Endothelial cell (in vitro differentiated cells): ENCODE measurements at regions not wholly inside any gene's neighbourhood (a gene's known extent, or its start where the extent isn't known, plus 50 kb on each side); places are given as distances from the start of the nearest gene placed in this dataset.

Experiments used
- DNase-seq: peaks from one replicate; pipeline ENCODE4 v3.0.0; 2021; ENCODE audit warnings: low spot score
- H3K27ac Mint-ChIP-seq: one replicate; pipeline ENCODE4 v1.8.0; 2021; ENCODE audit warnings: mixed read lengths, inconsistent platforms; ENCODE audit not compliant: unreplicated experiment
- H3K27me3 Mint-ChIP-seq: one replicate; pipeline ENCODE4 v1.8.0; 2021; ENCODE audit warnings: mild to moderate bottlenecking, moderate library complexity, mixed read lengths, inconsistent platforms; ENCODE audit not compliant: unreplicated experiment
- H3K36me3 Mint-ChIP-seq: one replicate; pipeline ENCODE4 v1.8.0; 2021; ENCODE audit warnings: mild to moderate bottlenecking, low read depth, mixed read lengths, inconsistent platforms; ENCODE audit not compliant: unreplicated experiment
- H3K4me1 Mint-ChIP-seq: one replicate; pipeline ENCODE4 v1.8.0; 2021; ENCODE audit warnings: mild to moderate bottlenecking, mixed read lengths, inconsistent platforms; ENCODE audit not compliant: unreplicated experiment
- H3K4me3 Mint-ChIP-seq: one replicate; pipeline ENCODE4 v1.8.0; 2021; ENCODE audit warnings: mild to moderate bottlenecking, mixed read lengths, inconsistent platforms; ENCODE audit not compliant: unreplicated experiment
- H3K9me3 Mint-ChIP-seq: one replicate; pipeline ENCODE4 v1.8.0; 2021; ENCODE audit warnings: mixed read lengths, inconsistent platforms; ENCODE audit not compliant: unreplicated experiment
- TF ChIP-seq, protein P1 (sequence below): fragments of 200-600 bp; sonication (generic); IDR thresholded peaks from one replicate; pipeline ENCODE4 v1.5.0; 2021; ENCODE audit warnings: antibody characterized with exemption; ENCODE audit not compliant: unreplicated experiment

DNA sequence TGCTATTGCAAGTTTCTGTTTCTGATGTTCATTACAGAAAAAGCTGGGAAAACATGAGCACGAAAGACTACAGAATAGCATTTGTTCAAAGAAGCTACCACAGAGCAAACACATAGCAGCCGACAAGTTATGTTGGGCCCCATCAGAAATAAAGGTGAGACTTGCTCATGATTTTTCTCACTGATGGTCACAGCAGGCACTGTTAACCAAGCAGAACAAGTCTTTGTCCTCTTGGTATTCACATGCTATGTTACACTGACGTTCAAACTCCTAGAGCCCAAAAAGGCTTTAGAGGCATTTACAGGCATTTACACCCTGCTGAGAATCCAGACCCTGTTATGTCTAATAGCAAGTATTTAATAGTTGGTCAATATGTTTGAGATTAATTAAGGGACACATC, 235.0 kb upstream of the HNMT start:
- DNase-seq = no peak
- TF ChIP-seq, protein P1, sequence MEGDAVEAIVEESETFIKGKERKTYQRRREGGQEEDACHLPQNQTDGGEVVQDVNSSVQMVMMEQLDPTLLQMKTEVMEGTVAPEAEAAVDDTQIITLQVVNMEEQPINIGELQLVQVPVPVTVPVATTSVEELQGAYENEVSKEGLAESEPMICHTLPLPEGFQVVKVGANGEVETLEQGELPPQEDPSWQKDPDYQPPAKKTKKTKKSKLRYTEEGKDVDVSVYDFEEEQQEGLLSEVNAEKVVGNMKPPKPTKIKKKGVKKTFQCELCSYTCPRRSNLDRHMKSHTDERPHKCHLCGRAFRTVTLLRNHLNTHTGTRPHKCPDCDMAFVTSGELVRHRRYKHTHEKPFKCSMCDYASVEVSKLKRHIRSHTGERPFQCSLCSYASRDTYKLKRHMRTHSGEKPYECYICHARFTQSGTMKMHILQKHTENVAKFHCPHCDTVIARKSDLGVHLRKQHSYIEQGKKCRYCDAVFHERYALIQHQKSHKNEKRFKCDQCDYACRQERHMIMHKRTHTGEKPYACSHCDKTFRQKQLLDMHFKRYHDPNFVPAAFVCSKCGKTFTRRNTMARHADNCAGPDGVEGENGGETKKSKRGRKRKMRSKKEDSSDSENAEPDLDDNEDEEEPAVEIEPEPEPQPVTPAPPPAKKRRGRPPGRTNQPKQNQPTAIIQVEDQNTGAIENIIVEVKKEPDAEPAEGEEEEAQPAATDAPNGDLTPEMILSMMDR = no peak
- Mint-ChIP-seq H3K4me3 (no peak overlapping the region), H3K27me3 (no peaks in the 10 kb centered on the region), H3K36me3 (no peaks in the 10 kb centered on the region), H3K4me1 (no peaks in the 10 kb centered on the region), H3K27ac (no peak overlapping the region), H3K9me3 (no peaks in the 10 kb centered on the region)

DNA sequence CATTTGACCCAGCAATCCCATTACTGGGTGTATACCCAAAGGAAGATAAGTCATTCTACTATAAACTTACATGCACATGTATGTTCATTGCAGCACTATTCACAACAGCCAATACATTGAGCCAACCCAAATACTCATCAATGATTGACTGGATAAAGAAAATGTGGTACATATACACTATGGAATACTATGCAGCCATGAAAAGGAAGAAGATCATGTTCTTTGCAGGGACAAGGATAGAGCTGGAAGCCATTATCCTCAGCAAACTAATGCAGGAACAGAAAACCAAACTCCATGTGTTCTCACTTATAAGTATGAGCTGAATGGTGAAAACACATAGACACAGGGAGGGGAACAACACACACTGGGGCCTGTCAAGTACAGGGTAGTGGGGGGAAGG, 226.7 kb upstream of the HNMT start:
- no peak overlapping the region for H3K4me3 Mint-ChIP-seq
- TF ChIP-seq, protein P1 = no peak
- H3K27me3 Mint-ChIP-seq = no peaks in the 10 kb centered on the region
- no peak overlapping the region for H3K27ac Mint-ChIP-seq
- H3K4me1 Mint-ChIP-seq = no peaks in the 10 kb centered on the region
- H3K9me3 Mint-ChIP-seq = no peaks in the 10 kb centered on the region
- H3K36me3 Mint-ChIP-seq = no peaks in the 10 kb centered on the region
- no peak for DNase-seq

DNA sequence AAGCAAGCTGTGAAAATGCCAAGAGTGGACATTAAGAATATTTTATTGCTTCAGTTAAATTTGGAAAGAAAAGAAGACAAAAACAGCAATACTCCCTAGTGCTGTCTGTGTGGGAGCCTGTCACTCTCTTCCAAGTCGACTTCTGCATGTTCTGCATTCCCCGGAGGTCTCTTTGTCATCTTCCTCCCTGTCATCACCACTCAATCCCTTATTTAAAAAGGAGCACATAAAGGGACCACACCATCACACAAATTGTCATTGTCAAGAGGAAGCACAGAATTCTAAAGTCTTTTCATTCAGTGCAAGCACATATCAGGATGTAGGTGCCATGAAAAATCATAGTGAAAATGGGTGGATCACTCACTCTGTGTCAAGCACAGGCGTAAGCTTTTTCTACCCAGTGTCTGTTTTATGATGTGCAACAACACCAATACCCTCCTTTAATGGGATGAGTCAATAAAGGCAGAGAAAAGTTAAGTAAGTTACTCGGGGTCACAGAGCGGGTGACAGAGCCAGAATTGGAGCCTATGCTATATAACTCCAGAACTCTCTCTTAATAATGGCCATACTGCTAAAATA, 222.4 kb upstream of the HNMT start:
- DNase-seq = no peak
- Mint-ChIP-seq H3K4me3 (no peak overlapping the region), H3K36me3 (no peaks in the 10 kb centered on the region), H3K27ac (no peak overlapping the region), H3K4me1 (peaks cover 1% of the 10 kb centered on the region), H3K9me3 (no peaks in the 10 kb centered on the region), H3K27me3 (no peaks in the 10 kb centered on the region)
- TF ChIP-seq, protein P1 = no peak

DNA sequence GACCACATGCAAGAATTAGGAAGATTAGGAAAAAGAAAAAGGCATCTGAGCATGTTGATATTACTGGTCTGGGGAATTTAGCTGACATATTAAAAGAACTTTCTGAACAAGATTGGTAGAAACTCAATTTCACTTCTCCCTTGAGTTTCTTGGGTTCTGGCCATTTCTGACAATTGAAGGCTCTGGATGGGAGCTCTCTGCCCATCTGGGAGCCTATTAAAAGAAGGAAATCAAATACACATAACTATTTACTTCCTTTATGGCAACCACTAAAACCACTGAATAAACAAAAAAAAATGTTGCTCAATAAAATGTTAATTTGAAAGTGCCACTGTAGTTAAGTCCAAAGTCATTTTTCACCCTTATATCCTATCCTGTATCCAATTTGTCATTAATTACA, 216.8 kb upstream of the HNMT start:
- Mint-ChIP-seq H3K4me1 (peaks cover 3% of the 10 kb centered on the region), H3K4me3 (no peak overlapping the region), H3K36me3 (no peaks in the 10 kb centered on the region), H3K27me3 (no peaks in the 10 kb centered on the region), H3K27ac (no peak overlapping the region), H3K9me3 (no peaks in the 10 kb centered on the region)
- DNase-seq = no peak
- TF ChIP-seq, protein P1 = no peak

- TF ChIP-seq, protein P1 = no peak
- no peak overlapping the region for H3K4me3 Mint-ChIP-seq
- H3K4me1 Mint-ChIP-seq = peaks cover 3% of the 10 kb centered on the region
- H3K9me3 Mint-ChIP-seq = no peaks in the 10 kb centered on the region
- H3K36me3 Mint-ChIP-seq = no peaks in the 10 kb centered on the region
- no peaks in the 10 kb centered on the region for H3K27me3 Mint-ChIP-seq
- no peak for DNase-seq
- H3K27ac Mint-ChIP-seq = no peak overlapping the region
Measured at GRCh38 chr2:137748533-137748932, 215.7 kb upstream of the HNMT start.
